HG03432 (cell line): ENCODE measurements at regions not wholly inside any gene's neighbourhood (a gene's known extent, or its start where the extent isn't known, plus 50 kb on each side); places are given as distances from the start of the nearest gene placed in this dataset.

Source experiments
- ATAC-seq: cut with Tn5 transposase; IDR thresholded peaks from one replicate; pipeline ENCODE4 v1.9.1; 2021; ENCODE audit warnings: mild to moderate bottlenecking, moderate library complexity; ENCODE audit not compliant: unreplicated experiment

GRCh38 chr18:46340716-46341115, 236.5 kb downstream of the HAUS1 start:
- ATAC-seq, result no peak

GRCh38 chr18:46341986-46342525, 237.9 kb downstream of the HAUS1 start:
- ATAC-seq, result no peak

DNA sequence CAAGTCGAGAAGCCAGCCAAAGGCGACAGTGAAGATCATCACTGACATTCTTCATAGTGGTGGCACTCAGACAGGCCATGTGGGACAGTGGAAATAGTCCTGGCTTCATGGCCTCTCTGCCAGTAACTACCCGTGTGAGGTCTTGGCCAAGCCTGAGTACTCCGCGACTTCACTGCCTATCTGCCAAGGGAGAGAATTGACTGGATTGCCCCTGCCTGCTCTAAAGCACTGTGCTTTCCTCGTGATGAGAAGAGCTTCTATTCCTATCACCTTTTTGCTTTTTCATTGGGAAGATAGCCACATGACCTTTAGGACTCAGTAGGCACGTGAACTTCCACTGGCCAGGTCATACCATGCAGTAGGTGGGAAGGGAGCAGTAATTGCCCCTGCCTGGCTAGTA, 239.3 kb downstream of the HAUS1 start:
- ATAC-seq, result no peak

DNA sequence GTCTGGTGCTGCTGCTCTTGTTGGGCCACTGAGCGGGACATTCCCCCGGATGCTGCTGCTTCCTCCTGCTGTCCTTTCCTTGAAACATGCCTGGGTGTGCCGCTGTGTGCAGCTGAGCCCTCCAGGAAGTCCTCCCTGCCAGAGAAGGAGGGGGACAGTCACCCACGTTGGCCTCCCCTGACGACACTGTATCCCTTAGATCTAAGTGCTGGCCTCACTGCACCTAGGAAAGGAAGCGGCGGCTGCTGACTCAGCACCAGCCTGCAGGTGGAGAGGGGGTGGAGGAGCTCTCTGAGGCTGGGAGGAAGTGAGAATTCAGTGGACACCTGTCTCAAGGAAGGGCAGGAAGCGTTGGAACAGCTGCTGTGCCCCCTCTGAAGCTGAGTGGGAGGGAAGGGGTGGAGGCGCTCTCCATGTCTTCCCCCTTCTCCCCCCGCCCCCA, 239.8 kb downstream of the HAUS1 start:
- peak; percentile 89 for ATAC-seq

GRCh38 chr18:46344416-46345180, 240.4 kb downstream of the HAUS1 start:
- no peak for ATAC-seq

GRCh38 chr18:46345181-46345465, 240.9 kb downstream of the HAUS1 start:
- ATAC-seq, result no peak

DNA sequence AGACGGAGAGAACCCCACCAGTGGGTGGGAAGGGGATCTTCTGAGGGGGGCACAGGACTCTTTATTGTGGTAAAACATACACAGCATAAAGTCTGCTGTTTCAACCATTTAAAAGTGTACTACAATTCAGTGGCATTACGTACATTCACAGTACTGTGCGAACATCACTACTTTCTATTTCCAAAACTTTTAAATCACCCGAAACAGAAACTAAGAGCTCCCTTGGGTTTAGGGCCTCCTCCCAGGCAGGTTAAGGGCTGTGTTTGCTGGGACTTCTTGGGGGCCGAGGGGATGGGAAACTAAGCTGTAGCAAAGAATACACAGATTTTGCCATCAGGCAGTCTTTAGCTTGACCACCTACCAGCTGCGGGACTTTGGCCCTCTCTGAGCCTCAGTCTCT, 242.0 kb downstream of the HAUS1 start:
- no peak for ATAC-seq

- ATAC-seq, result no peak
Measured at GRCh38 chr18:46346896-46347630, 242.9 kb downstream of the HAUS1 start.

DNA sequence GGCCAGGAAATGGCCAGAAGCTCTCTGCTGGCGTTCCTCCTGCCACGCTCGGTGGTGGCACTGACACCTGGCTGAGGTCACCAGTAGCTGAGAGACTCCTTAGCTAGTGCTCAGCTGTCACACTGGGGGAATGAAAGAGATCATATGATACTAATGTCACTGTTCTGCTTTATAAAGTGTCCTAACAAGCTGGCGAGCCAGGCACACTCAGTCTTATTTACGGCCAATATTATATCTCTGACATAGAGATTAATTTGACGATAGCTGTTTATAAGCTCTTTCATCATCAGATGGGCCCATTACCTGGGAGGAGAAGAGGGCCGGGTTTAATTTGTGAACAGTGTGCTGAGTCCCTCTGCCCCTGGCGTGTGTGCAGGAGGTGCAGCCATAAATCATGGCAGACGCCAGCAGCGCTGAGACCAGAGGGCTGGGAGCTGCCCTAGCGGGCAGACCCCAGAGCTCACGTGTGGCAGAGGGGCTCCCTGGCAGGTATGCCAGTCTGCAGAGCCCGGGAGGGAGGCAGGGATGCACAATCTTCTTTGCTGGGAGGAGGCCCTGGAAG, 246.5 kb downstream of the HAUS1 start:
- ATAC-seq, result no peak

- ATAC-seq, result no peak
Measured at GRCh38 chr18:46352520-46353250, 248.5 kb downstream of the HAUS1 start.

DNA sequence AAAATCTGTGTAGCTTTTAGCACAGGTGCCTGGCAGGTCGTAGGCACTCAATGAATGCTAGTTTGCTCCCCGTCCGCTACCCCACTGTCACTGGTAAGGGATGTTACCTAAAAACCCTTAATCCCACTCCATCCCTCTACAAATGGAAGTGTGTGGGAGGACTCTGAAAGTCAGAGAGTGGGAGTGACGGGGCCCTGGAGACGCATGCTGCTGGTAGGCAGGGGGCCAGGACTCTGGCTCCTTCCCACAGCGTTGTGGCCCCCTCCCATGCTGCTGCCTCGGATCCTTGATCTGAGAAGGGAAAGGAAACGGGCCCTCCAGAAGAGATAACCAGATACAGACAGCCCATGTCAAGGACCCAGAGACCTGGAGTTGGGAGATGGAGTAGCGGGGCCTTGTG, 249.3 kb downstream of the HAUS1 start:
- no peak for ATAC-seq

GRCh38 chr18:46356278-46357033, 252.3 kb downstream of the HAUS1 start:
- no peak for ATAC-seq

- no peak for ATAC-seq
Measured at GRCh38 chr18:46360102-46360699, 256.0 kb downstream of the HAUS1 start.

GRCh38 chr18:46360866-46361265, 256.7 kb downstream of the HAUS1 start:
- no peak for ATAC-seq

- ATAC-seq, result no peak
Measured at GRCh38 chr18:46362533-46362932, 258.3 kb downstream of the HAUS1 start.

- ATAC-seq, result no peak
Measured at GRCh38 chr18:46364048-46364447, 259.9 kb downstream of the HAUS1 start.

DNA sequence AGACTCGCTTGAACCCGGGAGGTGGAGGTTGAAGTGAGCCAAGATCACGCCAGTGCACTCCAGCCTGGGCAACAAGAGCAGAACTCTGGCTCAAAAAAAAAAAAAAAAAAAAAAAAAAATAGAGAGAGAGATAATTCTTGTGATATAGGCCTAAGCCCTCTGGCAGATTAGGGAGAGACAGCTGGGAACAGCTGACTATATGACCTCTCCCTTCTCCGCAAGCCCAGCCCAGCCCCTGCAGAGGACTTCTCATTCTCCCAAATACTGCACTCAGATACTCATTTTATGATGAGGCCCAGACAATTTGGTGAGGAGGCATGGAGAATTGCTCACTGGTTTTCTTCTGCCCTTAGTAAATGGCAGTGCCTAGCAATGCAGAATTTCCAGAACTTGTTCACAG, 262.0 kb downstream of the HAUS1 start:
- ATAC-seq, result no peak

GRCh38 chr18:46366751-46367376, 262.7 kb downstream of the HAUS1 start:
- no peak for ATAC-seq

GRCh38 chr18:46369323-46369722, 265.1 kb downstream of the HAUS1 start:
- no peak for ATAC-seq

- ATAC-seq, result no peak
Measured at GRCh38 chr18:46370898-46371297, 266.7 kb downstream of the HAUS1 start.
